Spleen (tissue), 7 donors: ENCODE measurements at regions not wholly inside any gene's neighbourhood (a gene's known extent, or its start where the extent isn't known, plus 50 kb on each side); places are given as distances from the start of the nearest gene placed in this dataset.

Source experiments
- CTCF ChIP-seq, 11 experiments: fragments of 200-600 bp in 7 of 11; fragments of 450-650 bp in 4 of 11; sonication (generic) in 4 of 11; IDR thresholded peaks in 8 of 11; conservative IDR thresholded peaks in 3 of 11; 1 replicate in 7 of 11; 2 replicates in 4 of 11; pipeline versions ENCODE4 v1.4.0 to v1.8.0; 2016 to 2021; ENCODE audit warnings: antibody characterized with exemption in 11 of 11, inconsistent platforms in 4 of 11, mild to moderate bottlenecking in 1 of 11
- POLR2A ChIP-seq, 3 donors: fragments of 450-650 bp; IDR thresholded peaks; one replicate each; pipeline ENCODE4 v1.5.1; 2017; ENCODE audit warnings: antibody characterized with exemption in 3 of 3, mild to moderate bottlenecking in 1 of 3
- donor health status: DM: no; HTN: no; CAD: no; lungs with moderate emphysema.
- donor health status: DM: no; HTN: no; CAD: no.
- donor health status: DM: no; HTN: no; CAD: no.

- TF ChIP-seq CTCF (IDR thresholded peaks at IDR 0.05 in 8 of 11, conservative IDR thresholded peaks at IDR 0.05 in 3 of 11) (no peak), POLR2A (IDR thresholded peaks at IDR 0.05) (no peak)
Observed at GRCh38 chr1:244336232-244336899, 115.3 kb downstream of the ADSS2 start.
